IMR-90 (cell line): ENCODE measurements at regions not wholly inside any gene's neighbourhood (a gene's known extent, or its start where the extent isn't known, plus 50 kb on each side); places are given as distances from the start of the nearest gene placed in this dataset.

Source experiments
- ATAC-seq: fragments of 200-7000 bp; cut with Tn5 transposase; 2 replicates; pipeline ENCODE4 v1.9.1; 2020; ENCODE audit warnings: low read depth, mild to moderate bottlenecking, moderate library complexity
- BruUV-seq: library from RNA; stranded (reverse); fragments of 400-500 nt; replicated peaks from 2 replicates; lab custom pipeline; 2021; lab: Mats Ljungman, UMichigan
- CTCF ChIA-PET: fragments of 300-600 bp; formaldehyde crosslinking; extraction: SDS; loops from one replicate; lab custom pipeline; 2021; ENCODE audit warnings: antibody characterized with exemption; lab: Yijun Ruan, JAX
- POLR2A ChIA-PET: fragments of 300-600 bp; sonication (Branson Sonifier 250); formaldehyde crosslinking; loops from one replicate; lab custom pipeline; 2022; ENCODE audit warnings: antibody characterized with exemption; ENCODE audit not compliant: unreplicated experiment; lab: Charles Lee
- DNase-seq: peaks from one replicate; pipeline ENCODE4 v3.0.0; 2013
- H2AFZ ChIP-seq: replicated peaks from 2 replicates; pipeline ENCODE3; 2013; ENCODE audit warnings: low read length, mild to moderate bottlenecking; ENCODE audit not compliant: poor library complexity
- H2AK5ac ChIP-seq: 2 replicates; pipeline ENCODE4 v1.6.1; 2013; ENCODE audit warnings: low read depth, low read length, inconsistent platforms
- H2AK9ac ChIP-seq: replicated peaks from 2 replicates; pipeline ENCODE3; 2013; ENCODE audit warnings: mild to moderate bottlenecking, low read depth, low read length, moderate library complexity; ENCODE audit not compliant: poor library complexity
- H2BK120ac ChIP-seq: 2 replicates; pipeline ENCODE4 v1.6.1; 2013; ENCODE audit warnings: low read depth, low read length, inconsistent platforms
- H2BK15ac ChIP-seq: 3 replicates; pipeline ENCODE4 v1.6.1; 2013; ENCODE audit warnings: low read depth, low read length, inconsistent platforms
- H2BK20ac ChIP-seq: 2 replicates; pipeline ENCODE4 v1.6.1; 2013; ENCODE audit warnings: low read depth, mild to moderate bottlenecking, inconsistent platforms, low read length, moderate library complexity
- H2BK5ac ChIP-seq: 2 replicates; pipeline ENCODE4 v1.6.1; 2013; ENCODE audit warnings: mild to moderate bottlenecking, low read depth, low read length, inconsistent platforms; ENCODE audit not compliant: poor library complexity, severe bottlenecking
- H3K14ac ChIP-seq: replicated peaks from 2 replicates; pipeline ENCODE4 v1.6.1; 2013; ENCODE audit warnings: low read depth, low read length, inconsistent platforms
- H3K18ac ChIP-seq: 2 replicates; pipeline ENCODE4 v1.6.1; 2013; ENCODE audit warnings: low read depth, low read length, control low read depth
- H3K23ac ChIP-seq: 2 replicates; pipeline ENCODE4 v1.6.1; 2013; ENCODE audit warnings: low read depth, low read length, inconsistent platforms
- H3K27ac ChIP-seq: 2 replicates; pipeline ENCODE4 v1.5.1; 2013; ENCODE audit warnings: mild to moderate bottlenecking, control low read depth, low read length; ENCODE audit not compliant: insufficient read depth
- H3K27me3 ChIP-seq: 2 replicates; pipeline ENCODE4 v1.6.1; 2013; ENCODE audit warnings: low read length; ENCODE audit not compliant: control insufficient read depth, insufficient read depth
- H3K36me3 ChIP-seq: 2 replicates; pipeline ENCODE4 v1.6.1; 2013; ENCODE audit warnings: low read length, mixed read lengths; ENCODE audit not compliant: control insufficient read depth, insufficient read depth
- H3K4ac ChIP-seq: 2 replicates; pipeline ENCODE4 v1.6.1; 2013; ENCODE audit warnings: low read depth, low read length, inconsistent platforms
- H3K4me1 ChIP-seq: 2 replicates; pipeline ENCODE4 v1.6.1; 2013; ENCODE audit warnings: low read length, mixed read lengths; ENCODE audit not compliant: control insufficient read depth, insufficient read depth
- H3K4me2 ChIP-seq: 2 replicates; pipeline ENCODE4 v1.6.1; 2013; ENCODE audit warnings: low read depth, mild to moderate bottlenecking, control low read depth, low read length, moderate library complexity
- H3K4me3 ChIP-seq: 2 replicates; pipeline ENCODE4 v1.5.1; 2013; ENCODE audit warnings: low read depth, mild to moderate bottlenecking, control low read depth, low read length, moderate library complexity; ENCODE audit not compliant: insufficient read depth
- H3K56ac ChIP-seq: 2 replicates; pipeline ENCODE4 v1.6.1; 2013; ENCODE audit warnings: low read length, inconsistent platforms; ENCODE audit not compliant: insufficient read depth; ENCODE audit errors: extremely low read depth
- H3K79me1 ChIP-seq, 2 experiments: 2 replicates each; pipeline ENCODE4 v1.6.1; 2013; ENCODE audit warnings: low read length in 2 of 2, inconsistent platforms in 1 of 2, low read depth in 1 of 2
- H3K9ac ChIP-seq: 2 replicates; pipeline ENCODE4 v1.6.1; 2013; ENCODE audit warnings: low read depth, low read length, control low read depth
- H3K9me1 ChIP-seq: 2 replicates; pipeline ENCODE4 v1.6.1; 2013; ENCODE audit warnings: low read length, inconsistent platforms; ENCODE audit not compliant: insufficient read depth
- H3K9me3 ChIP-seq: 2 replicates; pipeline ENCODE4 v1.6.1; 2013; ENCODE audit warnings: low read length; ENCODE audit not compliant: control insufficient read depth, insufficient read depth
- H4K20me1 ChIP-seq: 2 replicates; pipeline ENCODE4 v1.6.1; 2013; ENCODE audit warnings: low read length, inconsistent platforms; ENCODE audit not compliant: insufficient read depth
- H4K5ac ChIP-seq: 2 replicates; pipeline ENCODE4 v1.6.1; 2013; ENCODE audit warnings: mild to moderate bottlenecking, low read depth, low read length, control low read depth
- H4K8ac ChIP-seq, 2 experiments: 2 replicates each; pipeline ENCODE4 v1.6.1; 2013; ENCODE audit warnings: low read depth in 2 of 2, low read length in 2 of 2, control low read depth in 1 of 2, inconsistent platforms in 1 of 2
- H4K91ac ChIP-seq: 2 replicates; pipeline ENCODE4 v1.6.1; 2013; ENCODE audit warnings: low read depth, low read length, inconsistent platforms; ENCODE audit not compliant: insufficient read depth
- CEBPB ChIP-seq: IDR thresholded peaks from 2 replicates; pipeline ENCODE4 v1.6.1; 2012; ENCODE audit warnings: low read depth, low read length, improper control_type of control experiment
- FOS ChIP-seq: fragments of 150-350 bp; IDR thresholded peaks from 2 replicates; pipeline ENCODE4 v1.6.1; 2016; ENCODE audit warnings: low read depth, low read length
- RFX5 ChIP-seq: IDR thresholded peaks from 2 replicates; pipeline ENCODE4 v1.8.0; 2012; ENCODE audit warnings: low read depth, mild to moderate bottlenecking, low read length, moderate library complexity
- WGBS, 2 experiments: methylation state at CpG; one replicate each; pipeline versions ENCODE4 v1.1.5 to v1.1.7; 2013; ENCODE audit warnings: missing lambda C conversion rate in 2 of 2; ENCODE audit not compliant: insufficient read length in 1 of 2; ENCODE audit errors: extremely low coverage in 2 of 2; 5-methylcytosine and 5-hydroxymethylcytosine counted together
- dilution Hi-C: fragments of 300-500 bp; cut with HindIII; formaldehyde crosslinking; loops from one replicate; pipeline ENCODE4 v1.14.3; 2018; ENCODE audit warnings: low sequenced_read_pairs; ENCODE audit not compliant: unreplicated experiment
- in situ Hi-C: fragments of 300-500 bp; cut with MboI; formaldehyde crosslinking; loops from 3 replicates; pipeline ENCODE4 v1.14.3; 2019; ENCODE audit warnings: low sequenced_read_pairs, inconsistent platforms, mixed read lengths
- intact Hi-C: fragments of 100-400 bp; cut with micrococcal nuclease; formaldehyde crosslinking; loops from 2 replicates; pipeline ENCODE4 v1.10.0; 2022
- TF ChIP-seq, protein P1 (sequence below): fragments of 150-350 bp; IDR thresholded peaks from 2 replicates; pipeline ENCODE4 v1.6.1; 2016; ENCODE audit warnings: low read depth, mild to moderate bottlenecking, low read length, moderate library complexity, borderline replicate concordance

DNA sequence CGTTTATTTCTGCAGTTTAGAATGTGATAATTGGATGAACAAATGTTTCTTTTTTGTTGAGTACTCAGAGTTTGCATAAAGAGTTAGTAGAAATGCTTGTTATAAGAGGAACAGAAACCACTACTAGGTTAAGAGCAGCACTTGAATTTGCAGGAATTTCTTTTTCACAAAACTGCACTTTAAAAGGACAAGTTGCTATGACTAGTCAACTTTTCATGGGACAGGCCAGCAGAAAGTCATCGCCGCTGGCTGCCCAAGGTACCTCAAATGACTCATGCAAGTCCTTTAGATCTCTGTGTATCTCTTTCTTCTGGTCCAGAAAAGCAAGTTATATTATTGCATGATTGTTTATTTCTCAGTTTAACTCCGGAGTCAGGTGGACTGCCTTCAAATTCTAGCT lies 97.3 kb upstream of the HMHB1 start:
- Histone ChIP-seq H4K5ac (no peak overlapping the region), H3K14ac (no peak overlapping the region), H3K79me1 (no peaks in the 10 kb centered on the region), H3K9me1 (no peaks in the 10 kb centered on the region), H3K36me3 (no peaks in the 10 kb centered on the region), H3K4ac (no peak overlapping the region), H3K4me2 (peak overlapping the region; percentile 36; the same call in 1 of the 2 replicates), H3K23ac (no peak overlapping the region), H2AK9ac (no peak overlapping the region), H2BK120ac (no peak overlapping the region), H4K20me1 (no peaks in the 10 kb centered on the region), H2AK5ac (no peak overlapping the region), H3K18ac (no peak overlapping the region), H3K9me3 (no peaks in the 10 kb centered on the region), H4K8ac (no peak overlapping the region), H2BK15ac (no peak overlapping the region), H2AFZ (no peak overlapping the region), H3K27ac (no peak overlapping the region), H3K56ac (no peak overlapping the region), H2BK5ac (no peak overlapping the region), H3K4me1 (peaks cover 3% of the 10 kb centered on the region), H3K9ac (no peak overlapping the region), H4K91ac (no peak overlapping the region), H3K4me3 (no peak overlapping the region), H3K27me3 (no peaks in the 10 kb centered on the region), H2BK20ac (no peak overlapping the region)
- ATAC-seq = peak; percentile 21; the same call in 1 of the 2 replicates
- BruUV-seq = no TSS peak
- DNase-seq = peak; percentile 60
- TF ChIP-seq, protein P1, sequence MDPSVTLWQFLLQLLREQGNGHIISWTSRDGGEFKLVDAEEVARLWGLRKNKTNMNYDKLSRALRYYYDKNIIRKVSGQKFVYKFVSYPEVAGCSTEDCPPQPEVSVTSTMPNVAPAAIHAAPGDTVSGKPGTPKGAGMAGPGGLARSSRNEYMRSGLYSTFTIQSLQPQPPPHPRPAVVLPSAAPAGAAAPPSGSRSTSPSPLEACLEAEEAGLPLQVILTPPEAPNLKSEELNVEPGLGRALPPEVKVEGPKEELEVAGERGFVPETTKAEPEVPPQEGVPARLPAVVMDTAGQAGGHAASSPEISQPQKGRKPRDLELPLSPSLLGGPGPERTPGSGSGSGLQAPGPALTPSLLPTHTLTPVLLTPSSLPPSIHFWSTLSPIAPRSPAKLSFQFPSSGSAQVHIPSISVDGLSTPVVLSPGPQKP = no peak
- TF ChIP-seq CEBPB (no peak), FOS (peak; percentile 42), RFX5 (no peak)
- dilution Hi-C loops = no loop called here
- no CpG with 5 or more reads among the region's 4 CpGs for WGBS, 2 experiments
- intact Hi-C loops = loop anchor here (5.0 kb wide), 1 partner anchor 113 kb away; no protein-coding TSS in a partner anchor
- ChIA-PET CTCF (no interaction called here), POLR2A (no interaction called here)
- in situ Hi-C loops = no loop called here
